ENCODE measurements at regions not wholly inside any gene's neighbourhood (a gene's known extent, or its start where the extent isn't known, plus 50 kb on each side); places are given as distances from the start of the nearest gene placed in this dataset.

GRCh38 chr9:134563397-134563796, 78.2 kb upstream of the COL5A1 start:
- POLR2A ChIA-PET (ENCODE audit: low non-redundant PET) = no interaction called here
- H3K27ac ChIP-seq = no peak overlapping the region
- TF ChIP-seq, protein P1, sequence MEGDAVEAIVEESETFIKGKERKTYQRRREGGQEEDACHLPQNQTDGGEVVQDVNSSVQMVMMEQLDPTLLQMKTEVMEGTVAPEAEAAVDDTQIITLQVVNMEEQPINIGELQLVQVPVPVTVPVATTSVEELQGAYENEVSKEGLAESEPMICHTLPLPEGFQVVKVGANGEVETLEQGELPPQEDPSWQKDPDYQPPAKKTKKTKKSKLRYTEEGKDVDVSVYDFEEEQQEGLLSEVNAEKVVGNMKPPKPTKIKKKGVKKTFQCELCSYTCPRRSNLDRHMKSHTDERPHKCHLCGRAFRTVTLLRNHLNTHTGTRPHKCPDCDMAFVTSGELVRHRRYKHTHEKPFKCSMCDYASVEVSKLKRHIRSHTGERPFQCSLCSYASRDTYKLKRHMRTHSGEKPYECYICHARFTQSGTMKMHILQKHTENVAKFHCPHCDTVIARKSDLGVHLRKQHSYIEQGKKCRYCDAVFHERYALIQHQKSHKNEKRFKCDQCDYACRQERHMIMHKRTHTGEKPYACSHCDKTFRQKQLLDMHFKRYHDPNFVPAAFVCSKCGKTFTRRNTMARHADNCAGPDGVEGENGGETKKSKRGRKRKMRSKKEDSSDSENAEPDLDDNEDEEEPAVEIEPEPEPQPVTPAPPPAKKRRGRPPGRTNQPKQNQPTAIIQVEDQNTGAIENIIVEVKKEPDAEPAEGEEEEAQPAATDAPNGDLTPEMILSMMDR (conservative IDR thresholded peaks at IDR 0.05; ENCODE audit: low read depth) = no peak
- no peak for DNase-seq (ENCODE audit: low spot score)
- CTCF ChIA-PET = interaction anchor here (0.7 kb wide), 1 partner anchor 35 kb away, joined by 3 read pairs; no protein-coding TSS in a partner anchor

GRCh38 chr9:134564431-134565170, 77.0 kb upstream of the COL5A1 start:
- CTCF ChIA-PET = no interaction called here
- no peak for DNase-seq (ENCODE audit: low spot score)
- TF ChIP-seq, protein P1 (conservative IDR thresholded peaks at IDR 0.05; ENCODE audit: low read depth) = no peak
- POLR2A ChIA-PET (ENCODE audit: low non-redundant PET) = no interaction called here
- H3K27ac ChIP-seq = no peak overlapping the region

- POLR2A ChIA-PET (ENCODE audit: low non-redundant PET) = no interaction called here
- no peak overlapping the region for H3K27ac ChIP-seq
- DNase-seq (ENCODE audit: low spot score) = no peak
- CTCF ChIA-PET = no interaction called here
- TF ChIP-seq, protein P1 (conservative IDR thresholded peaks at IDR 0.05; ENCODE audit: low read depth) = no peak
Measured at GRCh38 chr9:134565316-134565915, 76.2 kb upstream of the COL5A1 start.

DNA sequence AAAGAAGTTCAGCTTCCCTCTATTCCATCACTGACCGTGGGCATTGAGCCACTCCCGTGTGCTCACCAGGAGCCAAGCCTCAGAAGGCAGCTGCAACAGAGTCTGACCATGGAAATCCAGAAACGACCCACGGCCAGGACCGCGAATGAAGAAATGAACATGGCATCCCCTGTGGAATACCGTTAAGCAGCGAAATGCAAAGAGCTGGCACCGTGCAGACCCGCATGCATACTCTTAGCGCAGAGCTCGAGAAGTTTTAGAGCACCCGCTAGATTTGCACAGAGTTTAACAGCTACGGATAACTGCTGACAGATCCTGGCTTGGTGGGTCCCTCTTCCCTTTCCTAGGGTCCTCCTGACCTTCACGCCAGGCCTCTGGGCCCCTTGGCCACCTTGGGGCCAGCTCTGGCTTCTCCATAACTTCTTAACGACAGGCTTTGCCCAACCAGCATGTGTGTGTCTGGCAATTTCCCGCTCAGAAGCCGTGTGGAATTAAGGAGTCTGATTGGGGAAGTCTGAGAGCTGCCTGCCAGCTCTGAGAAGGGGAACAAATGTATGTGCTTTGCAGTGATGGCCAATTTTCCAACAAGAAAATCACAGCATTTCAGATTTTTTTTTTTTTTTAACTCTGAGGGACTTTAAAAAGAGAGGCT, 75.3 kb upstream of the COL5A1 start:
- DNase-seq (ENCODE audit: low spot score) = no peak
- H3K27ac ChIP-seq = no peak overlapping the region
- ChIA-PET CTCF (interaction anchor here (0.9 kb wide), 1 partner anchor 117 kb away, joined by 4 read pairs; no protein-coding TSS in a partner anchor), POLR2A (ENCODE audit: low non-redundant PET) (no interaction called here)
- TF ChIP-seq, protein P1 (conservative IDR thresholded peaks at IDR 0.05; ENCODE audit: low read depth) = no peak

- POLR2A ChIA-PET (ENCODE audit: low non-redundant PET) = no interaction called here
- CTCF ChIA-PET = interaction anchor here (0.9 to 1.0 kb wide), 2 partner anchors 90 to 117 kb away, joined by 3 to 4 read pairs; no protein-coding TSS in a partner anchor
Measured at GRCh38 chr9:134566936-134567335, 74.7 kb upstream of the COL5A1 start.

DNA sequence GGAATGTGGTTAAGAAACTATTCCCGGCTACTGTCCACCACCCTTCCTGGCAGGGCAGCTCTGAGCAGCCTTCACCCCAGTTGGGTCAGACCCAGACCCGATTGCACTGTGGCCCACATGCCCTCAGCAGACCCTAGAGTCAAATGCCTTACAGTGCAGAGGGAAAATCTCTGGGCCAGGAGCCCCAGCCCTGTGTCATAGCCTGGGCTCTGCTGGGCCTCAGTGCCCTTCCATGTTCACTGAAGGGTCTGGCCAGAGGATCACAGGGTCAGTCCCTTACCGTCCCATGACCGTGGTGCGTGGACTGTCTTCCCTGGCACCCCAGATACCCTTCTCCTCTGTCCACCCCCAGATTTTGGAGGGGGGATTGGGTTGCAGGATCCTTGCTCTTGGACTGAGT, 73.5 kb upstream of the COL5A1 start:
- ChIA-PET CTCF (no interaction called here), POLR2A (ENCODE audit: low non-redundant PET) (no interaction called here)
- no peak overlapping the region for H3K27ac ChIP-seq
- TF ChIP-seq, protein P1 (conservative IDR thresholded peaks at IDR 0.05; ENCODE audit: low read depth) = no peak
- no peak for DNase-seq (ENCODE audit: low spot score)

More at GRCh38 chr9:134566936-134567335, 74.7 kb upstream of the COL5A1 start:
- no peak for DNase-seq (ENCODE audit: low spot score)
- TF ChIP-seq, protein P1 (conservative IDR thresholded peaks at IDR 0.05; ENCODE audit: low read depth) = no peak
- no peak overlapping the region for H3K27ac ChIP-seq
